ENCODE measurements at regions not wholly inside any gene's neighbourhood (a gene's known extent, or its start where the extent isn't known, plus 50 kb on each side); places are given as distances from the start of the nearest gene placed in this dataset.

GRCh38 chr12:28950049-28950448 is 199.0 kb upstream of the FAR2 start:
- TF ChIP-seq, protein P1, sequence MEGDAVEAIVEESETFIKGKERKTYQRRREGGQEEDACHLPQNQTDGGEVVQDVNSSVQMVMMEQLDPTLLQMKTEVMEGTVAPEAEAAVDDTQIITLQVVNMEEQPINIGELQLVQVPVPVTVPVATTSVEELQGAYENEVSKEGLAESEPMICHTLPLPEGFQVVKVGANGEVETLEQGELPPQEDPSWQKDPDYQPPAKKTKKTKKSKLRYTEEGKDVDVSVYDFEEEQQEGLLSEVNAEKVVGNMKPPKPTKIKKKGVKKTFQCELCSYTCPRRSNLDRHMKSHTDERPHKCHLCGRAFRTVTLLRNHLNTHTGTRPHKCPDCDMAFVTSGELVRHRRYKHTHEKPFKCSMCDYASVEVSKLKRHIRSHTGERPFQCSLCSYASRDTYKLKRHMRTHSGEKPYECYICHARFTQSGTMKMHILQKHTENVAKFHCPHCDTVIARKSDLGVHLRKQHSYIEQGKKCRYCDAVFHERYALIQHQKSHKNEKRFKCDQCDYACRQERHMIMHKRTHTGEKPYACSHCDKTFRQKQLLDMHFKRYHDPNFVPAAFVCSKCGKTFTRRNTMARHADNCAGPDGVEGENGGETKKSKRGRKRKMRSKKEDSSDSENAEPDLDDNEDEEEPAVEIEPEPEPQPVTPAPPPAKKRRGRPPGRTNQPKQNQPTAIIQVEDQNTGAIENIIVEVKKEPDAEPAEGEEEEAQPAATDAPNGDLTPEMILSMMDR (optimal IDR thresholded peaks at IDR 0.05 in 1 of 3, IDR thresholded peaks at IDR 0.05 in 1 of 3, conservative IDR thresholded peaks at IDR 0.05 in 1 of 3; ENCODE audit: extremely low read depth in 1 of 3, insufficient read depth in 2 of 3, low read length in 3 of 3): no peak
- no peak for TF ChIP-seq EZH2 (IDR thresholded peaks at IDR 0.05; ENCODE audit: low read length)

Data from keratinocyte (primary cell).